K562 (cell line): ENCODE measurements at regions not wholly inside any gene's neighbourhood (a gene's known extent, or its start where the extent isn't known, plus 50 kb on each side); places are given as distances from the start of the nearest gene placed in this dataset. TPM values are rescaled to one million over a fixed set of nuclear protein-coding genes. Genes with fewer than 3 reads are reported as not detected.

Experiments
- microRNA-seq: library from miRNA; unstranded; fragments of <30 nt; microRNA quantifications from one replicate; pipeline ENCODE4, GENCODE V29; 2018; ENCODE audit warnings: borderline microRNAs expressed
- small RNA-seq: library from RNA; depleted of rRNA; stranded (forward); fragments of <200 nt; gene quantifications from one replicate; pipeline ENCODE3, GENCODE V24; 2014

Small RNAs in the stretch of these regions (microRNA-seq; reads per million reads assigned to microRNA genes)
- not detected for gene MIR6089

Small RNAs in the stretch of these regions (small RNA-seq; reads per million reads assigned to genes)
- gene MIR6089: not detected
